NCI-H748 treated with DMSO at 0.1 percent for 48 hours (cell line): ENCODE measurements at regions not wholly inside any gene's neighbourhood (a gene's known extent, or its start where the extent isn't known, plus 50 kb on each side); places are given as distances from the start of the nearest gene placed in this dataset.
"Not testable (repeated sequence)": the region's sequence is repeated elsewhere in the genome, so short reads cannot be mapped to it uniquely, and the experiment has no call there.

ENCODE experiments used
- DNase-seq: peaks from one replicate; lab custom pipeline; 2025; lab: John Stamatoyannopoulos, UW

GRCh38 chr2:35436893-35437292 lies 918.7 kb upstream of the CRIM1 start:
- DNase-seq: not testable (repeated sequence)

GRCh38 chr2:35428548-35428947 lies 927.0 kb upstream of the CRIM1 start:
- no peak for DNase-seq

GRCh38 chr2:35421485-35421884 lies 934.1 kb upstream of the CRIM1 start:
- DNase-seq: no peak

- DNase-seq: no peak
Observed at GRCh38 chr2:35417293-35417692, 938.3 kb upstream of the CRIM1 start.

GRCh38 chr2:35416391-35417140 lies 939.0 kb upstream of the CRIM1 start:
- no peak for DNase-seq

- DNase-seq: no peak
Observed at GRCh38 chr2:35415942-35416341, 939.6 kb upstream of the CRIM1 start.

GRCh38 chr2:35415282-35415681 lies 940.3 kb upstream of the CRIM1 start:
- DNase-seq: no peak

GRCh38 chr2:35410431-35411061 lies 945.0 kb upstream of the CRIM1 start:
- DNase-seq: peak; percentile 2

GRCh38 chr2:35409762-35410161 lies 945.8 kb upstream of the CRIM1 start:
- DNase-seq: no peak

- no peak for DNase-seq
Observed at GRCh38 chr2:35408320-35408719, 947.3 kb upstream of the CRIM1 start.

- no peak for DNase-seq
Observed at GRCh38 chr2:35391736-35392442, 963.7 kb upstream of the CRIM1 start.

GRCh38 chr2:35378791-35379190 lies 976.8 kb upstream of the CRIM1 start:
- DNase-seq: no peak

GRCh38 chr2:35374845-35375244 lies 980.7 kb upstream of the CRIM1 start:
- no peak for DNase-seq

- no peak for DNase-seq
Observed at GRCh38 chr2:35365859-35366258, 989.7 kb upstream of the CRIM1 start.

- DNase-seq: no peak
Observed at GRCh38 chr2:35356332-35356731, 999.2 kb upstream of the CRIM1 start.

- DNase-seq: no peak
Observed at GRCh38 chr2:35355056-35355455, 1000.5 kb upstream of the CRIM1 start.

GRCh38 chr2:35347561-35347960 lies 1008.0 kb upstream of the CRIM1 start:
- DNase-seq: no peak

- no peak for DNase-seq
Observed at GRCh38 chr2:35343135-35343534, 1012.4 kb upstream of the CRIM1 start.

- no peak for DNase-seq
Observed at GRCh38 chr2:35339211-35339610, 1016.4 kb upstream of the CRIM1 start.

- no peak for DNase-seq
Observed at GRCh38 chr2:35337922-35338321, 1017.7 kb upstream of the CRIM1 start.

GRCh38 chr2:35314049-35314448 lies 1041.5 kb upstream of the CRIM1 start:
- DNase-seq: no peak

GRCh38 chr2:35301369-35301768 lies 1054.2 kb upstream of the CRIM1 start:
- no peak for DNase-seq

GRCh38 chr2:35298493-35298892 lies 1057.1 kb upstream of the CRIM1 start:
- DNase-seq: no peak
